GM20000 (cell line): ENCODE measurements at regions not wholly inside any gene's neighbourhood (a gene's known extent, or its start where the extent isn't known, plus 50 kb on each side); places are given as distances from the start of the nearest gene placed in this dataset.
"Not testable (repeated sequence)": the region's sequence is repeated elsewhere in the genome, so short reads cannot be mapped to it uniquely, and the experiment has no call there.

Experiments used
- DNase-seq: peaks from one replicate; pipeline ENCODE4 v3.0.0; 2012; ENCODE audit warnings: low spot score
- TF ChIP-seq, protein P1 (sequence below): IDR thresholded peaks from 2 replicates; pipeline ENCODE4 v1.5.1; 2012; ENCODE audit warnings: mild to moderate bottlenecking, control low read depth; ENCODE audit errors: extremely low read depth, missing control alignments

DNA sequence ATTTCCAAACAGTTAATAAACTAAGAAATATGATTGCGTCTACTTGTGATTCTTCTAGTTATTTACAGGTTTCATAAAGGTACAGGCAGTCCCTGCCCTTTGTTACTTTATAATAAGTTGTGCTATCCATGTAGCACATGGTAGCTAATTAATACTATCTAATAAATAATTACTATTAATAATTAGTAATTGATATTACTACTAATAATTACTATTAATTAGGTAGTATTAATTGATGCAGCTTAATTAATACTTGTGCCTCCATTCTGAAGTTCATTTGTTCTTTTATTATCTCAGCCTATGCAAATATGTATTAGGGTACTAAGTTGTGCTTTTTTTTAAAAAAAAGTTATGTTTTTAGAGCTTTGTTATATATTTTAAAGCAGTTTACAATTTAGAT lies 92.3 kb upstream of the TRHDE start:
- DNase-seq: no peak
- TF ChIP-seq, protein P1, sequence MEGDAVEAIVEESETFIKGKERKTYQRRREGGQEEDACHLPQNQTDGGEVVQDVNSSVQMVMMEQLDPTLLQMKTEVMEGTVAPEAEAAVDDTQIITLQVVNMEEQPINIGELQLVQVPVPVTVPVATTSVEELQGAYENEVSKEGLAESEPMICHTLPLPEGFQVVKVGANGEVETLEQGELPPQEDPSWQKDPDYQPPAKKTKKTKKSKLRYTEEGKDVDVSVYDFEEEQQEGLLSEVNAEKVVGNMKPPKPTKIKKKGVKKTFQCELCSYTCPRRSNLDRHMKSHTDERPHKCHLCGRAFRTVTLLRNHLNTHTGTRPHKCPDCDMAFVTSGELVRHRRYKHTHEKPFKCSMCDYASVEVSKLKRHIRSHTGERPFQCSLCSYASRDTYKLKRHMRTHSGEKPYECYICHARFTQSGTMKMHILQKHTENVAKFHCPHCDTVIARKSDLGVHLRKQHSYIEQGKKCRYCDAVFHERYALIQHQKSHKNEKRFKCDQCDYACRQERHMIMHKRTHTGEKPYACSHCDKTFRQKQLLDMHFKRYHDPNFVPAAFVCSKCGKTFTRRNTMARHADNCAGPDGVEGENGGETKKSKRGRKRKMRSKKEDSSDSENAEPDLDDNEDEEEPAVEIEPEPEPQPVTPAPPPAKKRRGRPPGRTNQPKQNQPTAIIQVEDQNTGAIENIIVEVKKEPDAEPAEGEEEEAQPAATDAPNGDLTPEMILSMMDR: no peak

DNA sequence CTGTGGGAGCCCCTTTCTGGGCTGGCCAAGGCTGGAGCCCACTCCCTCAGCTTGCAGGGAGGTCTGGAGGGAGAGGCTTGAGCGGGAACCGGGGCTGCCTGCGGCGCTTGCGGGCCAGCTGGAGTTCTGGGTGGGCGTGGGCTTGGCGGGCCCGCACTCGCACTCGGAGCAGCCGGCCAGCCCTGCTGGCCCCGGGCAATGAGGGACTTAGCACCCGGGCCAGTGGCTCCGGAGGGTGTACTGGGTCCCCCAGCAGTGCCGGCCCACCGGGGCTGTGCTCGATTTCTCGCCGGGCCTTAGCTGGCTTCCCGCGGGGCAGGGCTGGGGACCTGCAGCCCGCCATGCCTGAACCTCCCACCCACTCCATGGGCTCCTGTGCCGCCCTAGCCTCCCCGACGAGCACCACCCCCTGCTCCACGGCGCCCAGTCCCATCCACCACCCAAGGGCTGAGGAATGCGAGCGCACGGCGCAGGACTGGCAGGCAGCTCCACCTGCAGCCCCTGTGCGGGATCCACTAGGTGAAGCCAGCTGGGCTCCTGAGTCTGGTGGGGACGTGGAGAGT lies 87.1 kb upstream of the TRHDE start:
- not testable (repeated sequence) for DNase-seq

DNA sequence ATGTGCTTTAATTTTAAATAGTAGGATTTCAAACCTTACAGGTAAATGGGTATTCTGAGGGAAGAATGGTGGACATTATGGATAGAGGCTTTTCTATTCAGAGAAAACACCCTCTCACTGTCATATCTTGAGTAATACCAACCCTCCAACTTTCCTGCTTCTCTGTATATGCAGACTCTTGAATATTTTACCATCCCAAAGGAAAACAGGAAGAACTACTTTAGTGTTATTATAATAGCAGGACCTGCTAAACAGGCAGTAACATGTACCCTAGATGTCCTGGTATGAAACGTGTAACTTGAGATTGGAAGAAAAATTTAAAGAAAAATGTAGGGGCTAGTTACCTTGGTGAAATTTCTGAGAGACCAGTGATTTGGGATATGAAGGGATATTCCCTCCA lies 82.9 kb upstream of the TRHDE start:
- TF ChIP-seq, protein P1: no peak

DNA sequence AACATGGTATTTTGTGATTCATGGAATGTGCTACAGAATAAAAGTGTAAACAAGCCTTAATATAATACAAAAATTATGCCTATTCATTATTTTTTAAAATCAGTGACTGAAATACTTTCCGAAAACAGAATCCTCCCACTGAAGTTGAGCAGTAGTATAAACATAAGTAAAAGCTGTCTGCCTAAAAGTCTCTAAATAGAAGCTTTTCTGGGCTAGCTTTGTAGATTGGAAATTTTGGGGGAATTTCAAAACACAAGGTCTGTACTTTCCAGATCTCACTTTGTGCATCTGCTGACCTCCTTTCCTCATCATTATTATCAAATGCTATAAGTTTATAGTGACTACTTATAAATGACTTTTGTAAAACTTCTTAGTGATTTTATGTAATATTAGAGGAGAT lies 80.4 kb upstream of the TRHDE start:
- DNase-seq: no peak
- TF ChIP-seq, protein P1: no peak

More for the DNA sequence above, 82.9 kb upstream of the TRHDE start:
- DNase-seq: no peak

DNA sequence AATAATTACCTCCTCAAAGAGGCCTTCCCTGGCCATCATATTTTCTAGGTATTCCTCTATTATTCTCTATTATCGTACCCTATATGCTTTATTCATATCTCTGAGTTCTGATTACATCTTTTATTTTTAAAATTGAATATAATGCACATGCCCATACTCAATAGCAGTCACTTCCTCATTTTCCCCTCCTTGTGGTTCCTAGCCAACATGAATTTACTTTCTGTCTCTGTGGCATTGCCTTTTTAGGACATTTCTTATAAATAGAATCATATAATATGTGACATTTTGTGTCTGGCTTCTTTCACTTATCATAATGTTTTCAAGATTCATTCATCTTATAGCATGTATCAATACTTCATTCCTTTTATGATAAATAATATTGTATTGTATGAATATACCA lies 74.4 kb upstream of the TRHDE start:
- TF ChIP-seq, protein P1: no peak
- DNase-seq: no peak

DNA sequence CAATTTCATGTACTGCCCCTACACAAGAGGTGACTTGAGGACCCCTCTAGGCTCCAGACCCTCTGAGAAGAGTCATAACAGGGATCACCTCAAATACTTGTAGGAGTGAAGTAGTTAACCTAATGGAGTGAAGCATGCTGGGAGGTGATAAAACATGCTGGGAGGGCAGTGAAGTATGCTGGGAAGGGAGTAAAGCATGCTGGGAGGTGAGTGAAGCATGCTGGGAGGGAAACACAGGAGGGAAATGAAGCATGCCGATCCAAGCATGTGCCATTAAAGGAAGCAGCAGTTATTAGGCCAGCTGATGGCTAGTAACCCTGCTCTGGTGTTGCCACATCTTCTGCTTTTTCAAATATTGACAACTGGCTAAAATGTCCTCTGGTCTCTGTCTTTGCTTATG lies 70.7 kb upstream of the TRHDE start:
- TF ChIP-seq, protein P1: no peak
- no peak for DNase-seq

DNA sequence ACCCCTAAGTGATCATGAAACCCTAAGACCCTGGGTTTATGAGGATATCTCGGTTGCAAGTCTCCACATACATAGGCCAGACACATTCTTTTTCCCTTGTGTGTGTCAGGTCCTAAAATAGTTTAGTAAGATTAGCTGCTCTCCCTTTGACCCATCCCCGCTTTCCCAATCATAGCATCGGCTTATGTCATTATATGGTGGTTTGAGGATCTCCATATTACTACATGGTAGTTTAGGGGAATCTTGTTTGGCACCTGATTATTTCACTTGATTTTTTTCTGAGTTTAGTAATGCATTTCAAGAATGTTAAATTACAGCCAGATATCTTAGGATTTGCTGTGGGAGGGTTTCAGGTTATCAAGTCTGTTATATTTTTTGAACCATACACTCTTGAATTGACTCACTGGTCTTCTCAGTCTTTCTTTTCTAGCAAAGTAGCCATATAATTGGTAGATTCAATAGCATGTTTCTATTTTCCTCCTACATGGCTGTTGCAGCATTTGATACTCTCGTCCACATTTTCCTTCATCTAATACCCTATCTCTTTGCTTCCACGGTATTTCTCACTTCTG lies 68.3 kb upstream of the TRHDE start:
- no peak for DNase-seq
- TF ChIP-seq, protein P1: no peak

DNA sequence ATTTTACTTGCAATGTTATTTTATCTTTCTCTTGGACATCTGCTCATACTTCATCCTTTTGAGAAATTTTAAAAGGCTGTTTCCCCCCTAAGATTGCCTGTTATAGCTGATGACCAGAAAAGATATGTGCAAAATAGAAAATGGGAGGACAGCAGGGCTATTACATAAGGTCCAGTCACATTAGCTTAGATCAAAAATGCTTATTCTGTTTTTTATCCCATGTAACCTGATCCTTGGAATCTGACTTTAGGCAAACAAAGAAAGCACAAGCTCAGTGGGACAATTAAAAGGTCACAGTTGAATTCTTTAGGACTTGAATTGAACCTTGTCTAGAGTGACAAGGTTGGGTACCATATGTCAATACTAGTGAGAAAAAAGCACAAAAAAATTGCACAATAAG lies 65.1 kb upstream of the TRHDE start:
- TF ChIP-seq, protein P1: no peak
- no peak for DNase-seq
